Ovary (tissue), 7 donors: ENCODE measurements at regions not wholly inside any gene's neighbourhood (a gene's known extent, or its start where the extent isn't known, plus 50 kb on each side); places are given as distances from the start of the nearest gene placed in this dataset.

Experiments used
- DNase-seq, 5 donors: peaks; one replicate each; pipeline ENCODE4 v3.0.0-alpha.2; 2019 to 2020
- H3K27ac ChIP-seq, 2 donors: fragments of 200-600 bp; one replicate each; pipeline versions ENCODE4 v1.5.1 to v1.8.0; 2019 to 2022
- H3K27me3 ChIP-seq: fragments of 200-600 bp; one replicate; pipeline ENCODE4 v1.8.0; 2022
- H3K36me3 ChIP-seq: fragments of 200-600 bp; sonication (generic); one replicate; pipeline ENCODE4 v1.5.1; 2019
- H3K4me1 ChIP-seq: one replicate; pipeline ENCODE4 v1.8.1; 2013; ENCODE audit warnings: mild to moderate bottlenecking, moderate library complexity; ENCODE audit not compliant: insufficient read depth
- H3K4me3 ChIP-seq: fragments of 200-600 bp; sonication (generic); one replicate; pipeline ENCODE4 v1.5.1; 2017
- H3K9me3 ChIP-seq, 2 donors: fragments of 200-600 bp in 1 of 2; sonication (generic) in 1 of 2; one replicate each; pipeline versions ENCODE4 v1.5.1 to v1.8.1; 2013 to 2019; ENCODE audit warnings: mild to moderate bottlenecking in 1 of 2, moderate library complexity in 1 of 2
- EP300 ChIP-seq: sonication (generic); formaldehyde crosslinking; IDR thresholded peaks from one replicate; pipeline ENCODE4 v1.6.1; 2017; ENCODE audit warnings: antibody characterized with exemption
- POLR2A ChIP-seq: fragments of 450-650 bp; IDR thresholded peaks from one replicate; pipeline ENCODE4 v1.6.1; 2017; ENCODE audit warnings: antibody characterized with exemption, mild to moderate bottlenecking, moderate library complexity
- WGBS, 3 donors: extraction: QIAGEN DNeasy Blood & Tissue Kit in 1 of 3; methylation state at CpG; one replicate each; pipeline versions ENCODE4 v1.1.5 to v1.1.7; 2013 to 2017; 5-methylcytosine and 5-hydroxymethylcytosine counted together
- intact Hi-C, 4 donors: fragments of 100-400 bp; cut with DNase I; formaldehyde crosslinking; loops; one replicate each; pipeline versions ENCODE4 v1.11.0 to v1.15.1; 2022 to 2023
- TF ChIP-seq, protein P1 (sequence below), 3 donors: fragments of 450-650 bp in 2 of 3; fragments of 200-600 bp in 1 of 3; IDR thresholded peaks; one replicate each; pipeline versions ENCODE4 v1.5.1 to v1.8.0; 2016 to 2022; ENCODE audit warnings: antibody characterized with exemption in 3 of 3, mild to moderate bottlenecking in 1 of 3
- donor health status: DM: no; HTN: no; CAD: no; lungs with moderate emphysema.
- donor health status: DM: no; HTN: no; CAD: no.
- donor health status: Bipolar disorder and iron deficiency.
- donor health status: DM: no; HTN: no; CAD: no.
- donor health status: DM: yes; HTN: yes; CAD: no.

- TF ChIP-seq, protein P1, sequence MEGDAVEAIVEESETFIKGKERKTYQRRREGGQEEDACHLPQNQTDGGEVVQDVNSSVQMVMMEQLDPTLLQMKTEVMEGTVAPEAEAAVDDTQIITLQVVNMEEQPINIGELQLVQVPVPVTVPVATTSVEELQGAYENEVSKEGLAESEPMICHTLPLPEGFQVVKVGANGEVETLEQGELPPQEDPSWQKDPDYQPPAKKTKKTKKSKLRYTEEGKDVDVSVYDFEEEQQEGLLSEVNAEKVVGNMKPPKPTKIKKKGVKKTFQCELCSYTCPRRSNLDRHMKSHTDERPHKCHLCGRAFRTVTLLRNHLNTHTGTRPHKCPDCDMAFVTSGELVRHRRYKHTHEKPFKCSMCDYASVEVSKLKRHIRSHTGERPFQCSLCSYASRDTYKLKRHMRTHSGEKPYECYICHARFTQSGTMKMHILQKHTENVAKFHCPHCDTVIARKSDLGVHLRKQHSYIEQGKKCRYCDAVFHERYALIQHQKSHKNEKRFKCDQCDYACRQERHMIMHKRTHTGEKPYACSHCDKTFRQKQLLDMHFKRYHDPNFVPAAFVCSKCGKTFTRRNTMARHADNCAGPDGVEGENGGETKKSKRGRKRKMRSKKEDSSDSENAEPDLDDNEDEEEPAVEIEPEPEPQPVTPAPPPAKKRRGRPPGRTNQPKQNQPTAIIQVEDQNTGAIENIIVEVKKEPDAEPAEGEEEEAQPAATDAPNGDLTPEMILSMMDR (IDR thresholded peaks at IDR 0.05): no peak
- no peak for TF ChIP-seq POLR2A
- no peak for TF ChIP-seq EP300
- no peak overlapping the region for H3K4me3 ChIP-seq
- H3K36me3 ChIP-seq: no peaks in the 10 kb centered on the region
- H3K4me1 ChIP-seq: no peaks in the 10 kb centered on the region
- no peak for DNase-seq
- intact Hi-C loops: loop anchor here in 1 of 4 donors (10.0 kb wide), 1 partner anchor 804 kb away; no protein-coding TSS in a partner anchor
- H3K27ac ChIP-seq: no peak overlapping the region
- H3K9me3 ChIP-seq: no peaks in the 10 kb centered on the region
- H3K27me3 ChIP-seq: no peaks in the 10 kb centered on the region
- WGBS, 3 donors: 38 to 47% (median 43%) methylated on average over 6 of the region's 6 CpGs
Observed at GRCh38 chr14:54338696-54339317, 58.0 kb upstream of the CDKN3 start.

DNA sequence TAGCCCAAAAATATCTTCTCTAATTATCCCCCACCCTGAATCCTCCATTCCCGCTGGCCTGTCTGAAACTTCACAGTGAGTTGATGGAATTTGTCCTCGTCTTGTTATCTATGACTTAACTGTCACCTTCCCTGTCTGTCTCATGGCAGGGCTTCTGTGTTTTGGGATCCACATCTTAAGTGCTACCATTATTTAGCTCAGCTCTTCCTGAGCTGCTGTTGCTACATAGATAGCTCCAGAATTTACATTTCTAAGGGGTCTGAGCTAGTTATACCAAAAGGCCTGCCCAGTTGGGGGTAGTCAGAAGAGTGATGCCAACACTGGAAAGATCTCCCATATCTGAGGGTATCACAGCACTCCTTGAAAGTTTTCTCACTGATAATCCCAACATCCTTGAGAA lies 57.0 kb upstream of the CDKN3 start:
- no peak overlapping the region for H3K27ac ChIP-seq
- no peaks in the 10 kb centered on the region for H3K27me3 ChIP-seq
- no peaks in the 10 kb centered on the region for H3K9me3 ChIP-seq
- TF ChIP-seq, protein P1 (IDR thresholded peaks at IDR 0.05): no peak
- no peak for TF ChIP-seq EP300
- no peak for DNase-seq
- no peaks in the 10 kb centered on the region for H3K36me3 ChIP-seq
- 91 to 96% (median 92%) methylated on average over 2 of the region's 2 CpGs for WGBS, 3 donors
- no peak overlapping the region for H3K4me3 ChIP-seq
- intact Hi-C loops: loop anchor here in 1 of 4 donors (10.0 kb wide), 1 partner anchor 805 kb away; no protein-coding TSS in a partner anchor
- no peaks in the 10 kb centered on the region for H3K4me1 ChIP-seq

DNA sequence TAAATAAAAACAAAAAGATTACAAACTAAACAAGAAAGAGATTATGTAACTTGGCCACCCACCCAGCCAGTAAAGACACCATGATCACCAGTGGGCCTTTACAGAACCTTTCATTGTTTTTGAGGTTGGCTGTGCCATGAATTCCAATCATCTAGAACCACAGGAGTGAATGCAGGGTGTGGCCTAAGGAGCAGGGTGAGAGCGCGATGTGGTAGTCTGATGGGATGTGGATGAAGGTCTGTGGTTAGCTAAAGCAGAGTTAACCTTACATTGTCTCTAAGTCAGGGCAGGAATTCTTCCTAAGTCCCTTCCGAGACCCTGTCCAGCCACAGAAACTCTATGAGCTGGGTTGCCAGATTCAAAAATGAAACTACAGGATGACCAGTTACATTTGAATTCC lies 54.0 kb upstream of the CDKN3 start:
- WGBS, 3 donors: 86 to 100% (median 92%) methylated on average over 3 of the region's 3 CpGs
- H3K4me3 ChIP-seq: no peak overlapping the region
- intact Hi-C loops: no loop called here

DNA sequence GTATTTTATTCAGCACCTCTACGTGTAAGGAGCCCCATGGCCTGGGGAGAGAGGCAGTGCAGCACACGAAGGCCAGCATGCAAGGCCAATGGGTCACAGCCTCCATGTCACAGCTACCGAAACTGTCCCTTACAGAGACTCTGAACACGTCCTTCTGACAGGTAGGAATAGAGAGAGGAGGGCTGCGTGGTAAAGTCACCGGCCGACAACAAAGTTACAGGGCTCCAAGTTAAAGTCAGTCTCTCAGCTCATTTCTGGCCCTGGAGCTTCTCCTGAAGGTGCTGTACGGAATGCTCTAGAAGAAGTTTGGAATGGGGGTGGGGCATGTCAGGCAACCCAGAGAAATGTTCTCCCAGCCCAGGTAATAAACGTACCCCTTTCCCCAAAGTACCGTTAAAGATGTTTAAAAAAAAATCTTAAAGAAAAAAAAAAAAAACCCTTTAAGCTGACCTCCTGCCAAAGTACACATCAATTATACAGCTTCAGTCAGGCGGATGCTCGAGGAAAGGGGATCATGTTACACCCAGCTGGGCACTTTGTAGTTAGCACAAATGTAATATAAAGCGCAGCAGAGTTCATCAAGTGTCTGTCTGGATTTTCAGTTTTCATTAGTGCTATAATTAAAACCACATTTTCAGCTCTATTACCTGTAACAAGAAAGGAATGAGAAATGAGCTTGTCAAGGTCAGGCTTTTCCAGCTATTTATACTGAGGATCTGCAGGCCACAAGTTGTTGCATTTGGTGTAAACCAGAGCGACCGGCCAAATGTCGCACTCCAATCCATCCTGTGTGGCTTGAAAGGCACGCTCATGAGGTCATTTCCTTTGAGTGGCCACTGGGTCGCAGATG lies 53.3 kb upstream of the CDKN3 start:
- DNase-seq: no peak
- Histone ChIP-seq H3K27me3 (no peaks in the 10 kb centered on the region), H3K4me1 (no peaks in the 10 kb centered on the region), H3K9me3 (no peaks in the 10 kb centered on the region), H3K27ac (no peak overlapping the region), H3K4me3 (no peak overlapping the region), H3K36me3 (no peaks in the 10 kb centered on the region)
- intact Hi-C loops: no loop called here
- WGBS, 3 donors: 69 to 73% (median 71%) methylated on average over 18 of the region's 18 CpGs
- TF ChIP-seq POLR2A: no peak
- TF ChIP-seq, protein P1 (IDR thresholded peaks at IDR 0.05): no peak
- no peak for TF ChIP-seq EP300

More for the DNA sequence above, 54.0 kb upstream of the CDKN3 start:
- H3K27me3 ChIP-seq: no peaks in the 10 kb centered on the region
- no peaks in the 10 kb centered on the region for H3K9me3 ChIP-seq
- no peaks in the 10 kb centered on the region for H3K36me3 ChIP-seq
- H3K4me1 ChIP-seq: no peaks in the 10 kb centered on the region
- no peak for TF ChIP-seq POLR2A
- no peak for TF ChIP-seq EP300
- TF ChIP-seq, protein P1 (IDR thresholded peaks at IDR 0.05): no peak
- no peak for DNase-seq
- H3K27ac ChIP-seq: no peak overlapping the region
